ENCODE measurements at regions not wholly inside any gene's neighbourhood (a gene's known extent, or its start where the extent isn't known, plus 50 kb on each side); places are given as distances from the start of the nearest gene placed in this dataset.

- H4K91ac ChIP-seq (ENCODE audit: low read depth, low read length, poor library complexity): peak overlapping the region; percentile 30
- H3K27ac ChIP-seq (replicated peaks; ENCODE audit: low read length): no peak overlapping the region
- H3K36me3 ChIP-seq (replicated peaks in 1 of 2; ENCODE audit: control insufficient read depth in 2 of 2, insufficient read depth in 2 of 2, low read length in 2 of 2): no peaks in the 10 kb centered on the region
- no peak overlapping the region for H3K14ac ChIP-seq (ENCODE audit: low read length)
- H2BK5ac ChIP-seq (ENCODE audit: low read length): no peak overlapping the region
- no peak overlapping the region for H3K4me3 ChIP-seq (ENCODE audit: low read length in 2 of 2)
- no peak overlapping the region for H4K8ac ChIP-seq (ENCODE audit: low read depth, low read length)
- H2BK120ac ChIP-seq (ENCODE audit: low read depth, low read length): no peak overlapping the region
- H2AFZ ChIP-seq (ENCODE audit: low read length): no peak overlapping the region
- no peak for DNase-seq (ENCODE audit: low spot score)
- H3K9me3 ChIP-seq (replicated peaks in 1 of 2; ENCODE audit: control insufficient read depth in 2 of 2, insufficient read depth in 1 of 2, low read depth in 1 of 2, low read length in 2 of 2): peaks cover 0 to 2% of the 10 kb centered on the region in 2 donors
- no peak overlapping the region for H3K4ac ChIP-seq (ENCODE audit: low read length)
- no peak overlapping the region for H3K9ac ChIP-seq (ENCODE audit: low read depth, low read length, poor library complexity)
- peaks cover 0 to 20% (median 0%) of the 10 kb centered on the region in 3 experiments for H3K27me3 ChIP-seq (ENCODE audit: control insufficient read depth in 3 of 3, insufficient read depth in 3 of 3, low read depth in 1 of 3, low read length in 3 of 3)
- peaks cover 2 to 30% of the 10 kb centered on the region in 2 donors for H3K4me1 ChIP-seq (ENCODE audit: control insufficient read depth in 2 of 2, insufficient read depth in 1 of 2, low read depth in 1 of 2, low read length in 2 of 2)
- no peak overlapping the region for H3K23ac ChIP-seq (ENCODE audit: low read depth, low read length, poor library complexity)
- no CpG with 5 or more reads among the region's 7 CpGs for WGBS, 2 donors (ENCODE audit: extremely low coverage in 2 of 2, insufficient read length in 2 of 2, insufficient replicate concordance in 1 of 2)
- peak overlapping the region; percentile 11 for H3K18ac ChIP-seq (ENCODE audit: low read length)
- H2BK12ac ChIP-seq (ENCODE audit: low read length): no peak overlapping the region
- peak overlapping the region; percentile 11 for H2BK15ac ChIP-seq (ENCODE audit: low read length)
- peak overlapping the region; percentile 38 for H2AK5ac ChIP-seq (ENCODE audit: low read depth, low read length)
- no peaks in the 10 kb centered on the region for H3K79me1 ChIP-seq (ENCODE audit: low read depth, low read length)
- no peak overlapping the region for H3K4me2 ChIP-seq (ENCODE audit: insufficient read depth, low read length, poor library complexity, severe bottlenecking)
Measured at GRCh38 chr10:44856696-44857095, 54.4 kb upstream of the TMEM72 start.

DNA sequence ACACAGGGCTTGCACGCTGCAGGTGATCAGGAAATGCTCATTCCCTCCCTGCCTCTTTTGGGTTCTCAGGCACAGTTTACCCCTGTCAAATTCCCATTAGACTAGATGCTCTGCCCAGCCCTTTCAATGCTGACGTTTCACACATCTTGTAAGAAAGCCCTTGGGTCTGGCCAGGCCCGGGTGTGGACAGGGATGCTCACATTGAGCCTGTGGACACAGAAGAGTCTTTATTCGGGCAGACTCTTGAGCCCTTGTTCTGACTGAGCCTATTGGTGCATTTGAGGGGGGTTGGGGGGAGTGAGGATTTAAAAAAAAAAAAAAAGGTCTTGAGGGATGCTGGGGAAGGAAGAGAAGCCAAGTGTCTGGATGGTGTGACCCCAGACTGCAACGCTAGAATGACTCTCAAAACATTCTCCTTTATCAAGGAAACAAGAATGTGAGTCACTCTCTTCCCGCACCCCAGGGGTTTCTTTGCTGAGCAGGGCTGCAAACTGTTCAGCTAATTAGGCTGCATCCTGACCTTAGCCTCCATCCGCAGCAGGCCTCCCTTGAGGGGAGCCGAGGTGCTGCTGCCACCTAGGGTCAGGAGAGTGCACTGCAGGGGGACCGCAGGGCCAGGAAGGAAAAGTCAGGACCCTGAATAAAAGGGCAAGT lies 53.6 kb upstream of the TMEM72 start:
- Histone ChIP-seq H3K4me2 (ENCODE audit: insufficient read depth, low read length, poor library complexity, severe bottlenecking) (no peak overlapping the region), H2BK5ac (ENCODE audit: low read length) (no peak overlapping the region), H3K27me3 (ENCODE audit: control insufficient read depth in 3 of 3, insufficient read depth in 3 of 3, low read depth in 1 of 3, low read length in 3 of 3) (peaks cover 0 to 27% (median 0%) of the 10 kb centered on the region in 3 experiments), H2BK15ac (ENCODE audit: low read length) (no peak overlapping the region), H2AFZ (ENCODE audit: low read length) (no peak overlapping the region), H4K8ac (ENCODE audit: low read depth, low read length) (no peak overlapping the region), H3K4ac (ENCODE audit: low read length) (no peak overlapping the region), H3K4me3 (ENCODE audit: low read length in 2 of 2) (no peak overlapping the region), H3K4me1 (ENCODE audit: control insufficient read depth in 2 of 2, insufficient read depth in 1 of 2, low read depth in 1 of 2, low read length in 2 of 2) (peaks cover 2 to 30% of the 10 kb centered on the region in 2 donors), H2BK120ac (ENCODE audit: low read depth, low read length) (no peak overlapping the region), H3K14ac (ENCODE audit: low read length) (no peak overlapping the region), H3K79me1 (ENCODE audit: low read depth, low read length) (no peaks in the 10 kb centered on the region), H3K23ac (ENCODE audit: low read depth, low read length, poor library complexity) (no peak overlapping the region), H2AK5ac (ENCODE audit: low read depth, low read length) (no peak overlapping the region), H3K18ac (ENCODE audit: low read length) (no peak overlapping the region), H2BK12ac (ENCODE audit: low read length) (no peak overlapping the region), H3K27ac (replicated peaks; ENCODE audit: low read length) (peak overlapping the region; percentile 38), H4K91ac (ENCODE audit: low read depth, low read length, poor library complexity) (no peak overlapping the region), H3K9me3 (replicated peaks in 1 of 2; ENCODE audit: control insufficient read depth in 2 of 2, insufficient read depth in 1 of 2, low read depth in 1 of 2, low read length in 2 of 2) (peaks cover 0 to 2% of the 10 kb centered on the region in 2 donors), H3K36me3 (replicated peaks in 1 of 2; ENCODE audit: control insufficient read depth in 2 of 2, insufficient read depth in 2 of 2, low read length in 2 of 2) (no peaks in the 10 kb centered on the region), H3K9ac (ENCODE audit: low read depth, low read length, poor library complexity) (no peak overlapping the region)
- WGBS, 2 donors (ENCODE audit: extremely low coverage in 2 of 2, insufficient read length in 2 of 2, insufficient replicate concordance in 1 of 2): no CpG with 5 or more reads among the region's 9 CpGs
- DNase-seq (ENCODE audit: low spot score): peak; percentile 93

GRCh38 chr10:44858017-44858371 lies 53.1 kb upstream of the TMEM72 start:
- WGBS, 2 donors (ENCODE audit: extremely low coverage in 2 of 2, insufficient read length in 2 of 2, insufficient replicate concordance in 1 of 2): no CpG with 5 or more reads among the region's 5 CpGs
- no peak overlapping the region for H3K18ac ChIP-seq (ENCODE audit: low read length)
- H2BK12ac ChIP-seq (ENCODE audit: low read length): no peak overlapping the region
- H3K79me1 ChIP-seq (ENCODE audit: low read depth, low read length): no peaks in the 10 kb centered on the region
- H2BK120ac ChIP-seq (ENCODE audit: low read depth, low read length): no peak overlapping the region
- H4K8ac ChIP-seq (ENCODE audit: low read depth, low read length): no peak overlapping the region
- no peak overlapping the region for H2AFZ ChIP-seq (ENCODE audit: low read length)
- no peak for DNase-seq (ENCODE audit: low spot score)
- no peak overlapping the region for H2BK5ac ChIP-seq (ENCODE audit: low read length)
- H3K23ac ChIP-seq (ENCODE audit: low read depth, low read length, poor library complexity): no peak overlapping the region
- H3K27ac ChIP-seq (replicated peaks; ENCODE audit: low read length): no peak overlapping the region
- no peak overlapping the region for H3K4me2 ChIP-seq (ENCODE audit: insufficient read depth, low read length, poor library complexity, severe bottlenecking)
- no peaks in the 10 kb centered on the region for H3K36me3 ChIP-seq (replicated peaks in 1 of 2; ENCODE audit: control insufficient read depth in 2 of 2, insufficient read depth in 2 of 2, low read length in 2 of 2)
- H2BK15ac ChIP-seq (ENCODE audit: low read length): no peak overlapping the region
- H3K4me1 ChIP-seq (ENCODE audit: control insufficient read depth in 2 of 2, insufficient read depth in 1 of 2, low read depth in 1 of 2, low read length in 2 of 2): peaks cover 2 to 32% of the 10 kb centered on the region in 2 donors
- H3K9me3 ChIP-seq (replicated peaks in 1 of 2; ENCODE audit: control insufficient read depth in 2 of 2, insufficient read depth in 1 of 2, low read depth in 1 of 2, low read length in 2 of 2): peaks cover 0 to 2% of the 10 kb centered on the region in 2 donors
- no peak overlapping the region for H3K9ac ChIP-seq (ENCODE audit: low read depth, low read length, poor library complexity)
- no peak overlapping the region for H3K14ac ChIP-seq (ENCODE audit: low read length)
- H3K4me3 ChIP-seq (ENCODE audit: low read length in 2 of 2): no peak overlapping the region
- H2AK5ac ChIP-seq (ENCODE audit: low read depth, low read length): peak overlapping the region; percentile 2
- H3K4ac ChIP-seq (ENCODE audit: low read length): no peak overlapping the region
- peaks cover 0 to 28% (median 3%) of the 10 kb centered on the region in 3 experiments for H3K27me3 ChIP-seq (ENCODE audit: control insufficient read depth in 3 of 3, insufficient read depth in 3 of 3, low read depth in 1 of 3, low read length in 3 of 3)
- no peak overlapping the region for H4K91ac ChIP-seq (ENCODE audit: low read depth, low read length, poor library complexity)

DNA sequence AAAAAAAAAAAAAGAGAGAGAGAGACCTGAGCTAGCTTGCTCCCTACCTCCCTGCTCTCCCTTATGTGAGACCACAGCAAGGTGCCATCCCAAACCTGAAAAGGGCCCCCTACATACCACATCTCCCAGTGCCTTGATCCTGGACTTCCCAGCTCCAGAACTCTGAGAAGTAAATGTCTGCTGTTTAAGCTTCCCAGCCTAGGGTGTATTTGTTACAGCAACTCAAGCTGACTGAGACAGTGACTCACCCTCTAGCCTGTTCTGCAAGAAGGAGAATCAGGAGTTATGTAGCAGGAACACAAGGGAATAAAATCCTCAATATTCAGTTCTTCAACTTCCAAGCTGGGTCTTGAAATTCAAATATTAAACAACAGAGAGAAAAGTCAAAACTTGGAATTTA lies 52.1 kb upstream of the TMEM72 start:
- Histone ChIP-seq H3K4ac (ENCODE audit: low read length) (no peak overlapping the region), H3K18ac (ENCODE audit: low read length) (no peak overlapping the region), H3K23ac (ENCODE audit: low read depth, low read length, poor library complexity) (no peak overlapping the region), H2BK5ac (ENCODE audit: low read length) (no peak overlapping the region), H3K27ac (replicated peaks; ENCODE audit: low read length) (no peak overlapping the region), H3K4me3 (ENCODE audit: low read length in 2 of 2) (no peak overlapping the region), H2BK120ac (ENCODE audit: low read depth, low read length) (no peak overlapping the region), H3K79me1 (ENCODE audit: low read depth, low read length) (no peaks in the 10 kb centered on the region), H3K27me3 (ENCODE audit: control insufficient read depth in 3 of 3, insufficient read depth in 3 of 3, low read depth in 1 of 3, low read length in 3 of 3) (peaks cover 0 to 31% (median 7%) of the 10 kb centered on the region in 3 experiments), H3K4me1 (ENCODE audit: control insufficient read depth in 2 of 2, insufficient read depth in 1 of 2, low read depth in 1 of 2, low read length in 2 of 2) (peaks cover 2 to 32% of the 10 kb centered on the region in 2 donors), H3K9me3 (replicated peaks in 1 of 2; ENCODE audit: control insufficient read depth in 2 of 2, insufficient read depth in 1 of 2, low read depth in 1 of 2, low read length in 2 of 2) (peaks cover 0 to 1% of the 10 kb centered on the region in 2 donors), H2BK15ac (ENCODE audit: low read length) (no peak overlapping the region), H4K91ac (ENCODE audit: low read depth, low read length, poor library complexity) (no peak overlapping the region), H4K8ac (ENCODE audit: low read depth, low read length) (no peak overlapping the region), H2BK12ac (ENCODE audit: low read length) (no peak overlapping the region), H2AFZ (ENCODE audit: low read length) (no peak overlapping the region), H3K14ac (ENCODE audit: low read length) (no peak overlapping the region), H3K4me2 (ENCODE audit: insufficient read depth, low read length, poor library complexity, severe bottlenecking) (no peak overlapping the region), H3K9ac (ENCODE audit: low read depth, low read length, poor library complexity) (no peak overlapping the region), H3K36me3 (replicated peaks in 1 of 2; ENCODE audit: control insufficient read depth in 2 of 2, insufficient read depth in 2 of 2, low read length in 2 of 2) (no peaks in the 10 kb centered on the region), H2AK5ac (ENCODE audit: low read depth, low read length) (no peak overlapping the region)
- DNase-seq (ENCODE audit: low spot score): no peak

Measured in neuronal stem cell (in vitro differentiated cells).